C4-2B (cell line): ENCODE measurements at regions not wholly inside any gene's neighbourhood (a gene's known extent, or its start where the extent isn't known, plus 50 kb on each side); places are given as distances from the start of the nearest gene placed in this dataset.

Source experiments
- H3K27ac ChIP-seq: fragments of 450-650 bp; 2 replicates; pipeline ENCODE4 v1.5.1; 2017
- CTCF ChIP-seq: fragments of 450-650 bp; conservative IDR thresholded peaks from 2 replicates; pipeline ENCODE4 v1.5.1; 2017; ENCODE audit warnings: mild to moderate bottlenecking
- ZFX ChIP-seq: fragments of 450-650 bp; IDR thresholded peaks from 2 replicates; pipeline ENCODE4 v1.6.1; 2017

- TF ChIP-seq CTCF (no peak), ZFX (no peak)
- no peak overlapping the region for H3K27ac ChIP-seq
Observed at GRCh38 chrX:75673468-75673867, 111.6 kb downstream of the MAGEE2 start.

GRCh38 chrX:75655627-75656026 lies 129.4 kb downstream of the MAGEE2 start:
- H3K27ac ChIP-seq, result no peak overlapping the region
- TF ChIP-seq CTCF, result no peak
- no peak for TF ChIP-seq ZFX

GRCh38 chrX:75649829-75650228 lies 127.0 kb upstream of the ZDHHC15 start:
- no peak for TF ChIP-seq ZFX
- TF ChIP-seq CTCF, result no peak
- no peak overlapping the region for H3K27ac ChIP-seq

- TF ChIP-seq ZFX (no peak), CTCF (no peak)
- H3K27ac ChIP-seq, result no peak overlapping the region
Observed at GRCh38 chrX:75648803-75649588, 126.2 kb upstream of the ZDHHC15 start.

- TF ChIP-seq ZFX (no peak), CTCF (no peak)
- no peak overlapping the region for H3K27ac ChIP-seq
Observed at GRCh38 chrX:75642811-75643361, 120.0 kb upstream of the ZDHHC15 start.

- no peak overlapping the region for H3K27ac ChIP-seq
- TF ChIP-seq CTCF (no peak), ZFX (no peak)
Observed at GRCh38 chrX:75638332-75638731, 115.5 kb upstream of the ZDHHC15 start.

- TF ChIP-seq CTCF, result no peak
- no peak for TF ChIP-seq ZFX
- no peak overlapping the region for H3K27ac ChIP-seq
Observed at GRCh38 chrX:75625232-75625631, 102.4 kb upstream of the ZDHHC15 start.
